ENCODE measurements at regions not wholly inside any gene's neighbourhood (a gene's known extent, or its start where the extent isn't known, plus 50 kb on each side); places are given as distances from the start of the nearest gene placed in this dataset.
"Not testable (repeated sequence)": the region's sequence is repeated elsewhere in the genome, so short reads cannot be mapped to it uniquely, and the experiment has no call there.

DNA sequence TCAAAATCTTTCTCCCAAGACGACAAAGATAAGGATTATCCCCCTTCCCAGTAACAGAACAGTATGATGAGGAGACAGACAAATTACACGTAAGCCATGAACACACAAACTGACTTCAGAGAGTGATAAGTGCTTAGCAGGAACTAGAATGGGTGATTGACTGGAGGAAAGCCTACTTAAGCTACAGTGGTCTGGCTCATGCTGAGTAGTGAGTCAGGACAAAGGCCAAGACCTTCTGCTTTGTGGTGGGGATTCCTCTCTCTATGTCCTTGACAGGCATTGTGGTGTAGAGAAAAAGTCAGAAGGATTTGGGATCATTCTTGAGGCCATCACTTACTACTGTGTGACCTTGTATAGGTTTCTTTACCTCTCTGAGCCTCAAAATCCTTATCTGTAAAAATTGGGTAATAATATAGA, 381.9 kb upstream of the CCL2 start:
- no peak for DNase-seq (ENCODE audit: low read depth)
- TF ChIP-seq, protein P1, sequence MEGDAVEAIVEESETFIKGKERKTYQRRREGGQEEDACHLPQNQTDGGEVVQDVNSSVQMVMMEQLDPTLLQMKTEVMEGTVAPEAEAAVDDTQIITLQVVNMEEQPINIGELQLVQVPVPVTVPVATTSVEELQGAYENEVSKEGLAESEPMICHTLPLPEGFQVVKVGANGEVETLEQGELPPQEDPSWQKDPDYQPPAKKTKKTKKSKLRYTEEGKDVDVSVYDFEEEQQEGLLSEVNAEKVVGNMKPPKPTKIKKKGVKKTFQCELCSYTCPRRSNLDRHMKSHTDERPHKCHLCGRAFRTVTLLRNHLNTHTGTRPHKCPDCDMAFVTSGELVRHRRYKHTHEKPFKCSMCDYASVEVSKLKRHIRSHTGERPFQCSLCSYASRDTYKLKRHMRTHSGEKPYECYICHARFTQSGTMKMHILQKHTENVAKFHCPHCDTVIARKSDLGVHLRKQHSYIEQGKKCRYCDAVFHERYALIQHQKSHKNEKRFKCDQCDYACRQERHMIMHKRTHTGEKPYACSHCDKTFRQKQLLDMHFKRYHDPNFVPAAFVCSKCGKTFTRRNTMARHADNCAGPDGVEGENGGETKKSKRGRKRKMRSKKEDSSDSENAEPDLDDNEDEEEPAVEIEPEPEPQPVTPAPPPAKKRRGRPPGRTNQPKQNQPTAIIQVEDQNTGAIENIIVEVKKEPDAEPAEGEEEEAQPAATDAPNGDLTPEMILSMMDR (IDR thresholded peaks at IDR 0.05; ENCODE audit: insufficient read depth, low read depth, low read length, missing control alignments), result no peak
- H3K4me3 ChIP-seq (ENCODE audit: low read depth, low read length), result no peak overlapping the region

DNA sequence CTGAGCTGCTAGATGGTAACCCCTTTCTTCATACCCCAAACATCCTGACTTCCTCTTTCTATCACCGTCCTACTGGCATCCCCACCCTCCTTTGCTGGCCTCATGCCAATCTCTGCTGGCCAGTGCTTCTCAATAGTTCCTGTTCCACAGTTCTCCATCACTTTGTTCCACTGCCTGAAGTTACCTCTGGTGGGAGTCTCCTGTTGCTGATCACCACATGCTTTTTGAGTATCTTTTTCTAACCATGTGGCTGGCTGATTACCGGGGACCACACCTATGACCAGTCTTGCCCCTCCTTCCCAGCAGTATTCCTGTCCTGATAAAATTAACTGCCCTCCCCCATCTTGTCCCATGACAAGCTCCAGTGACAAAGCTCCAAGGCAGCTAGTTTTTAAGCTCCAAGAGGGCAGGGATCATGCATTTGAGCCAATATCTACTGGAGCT, 380.4 kb upstream of the CCL2 start:
- H3K4me3 ChIP-seq (ENCODE audit: low read depth, low read length), result no peak overlapping the region
- DNase-seq (ENCODE audit: low read depth), result no peak
- TF ChIP-seq, protein P1 (IDR thresholded peaks at IDR 0.05; ENCODE audit: insufficient read depth, low read depth, low read length, missing control alignments), result no peak

DNA sequence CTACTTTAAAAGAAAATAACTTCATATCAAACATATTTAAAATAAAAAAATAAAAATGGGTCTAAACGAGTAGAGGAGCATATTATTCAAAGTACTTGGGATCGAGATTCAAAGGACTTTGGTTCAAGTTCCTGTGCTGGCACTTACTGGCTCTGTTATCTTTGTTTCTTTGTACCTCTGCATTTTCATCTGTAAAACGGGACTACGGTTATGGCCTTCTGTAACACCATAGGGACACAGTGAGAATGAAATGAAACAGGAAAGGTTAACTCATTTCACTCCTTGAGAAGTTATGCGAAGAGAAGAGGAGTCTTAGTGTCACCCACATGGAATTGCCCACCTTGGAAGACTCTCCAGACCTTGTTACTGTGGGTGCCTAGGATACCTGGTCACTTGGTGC, 379.1 kb upstream of the CCL2 start:
- TF ChIP-seq, protein P1 (IDR thresholded peaks at IDR 0.05; ENCODE audit: insufficient read depth, low read depth, low read length, missing control alignments), result no peak
- no peak for DNase-seq (ENCODE audit: low read depth)
- H3K4me3 ChIP-seq (ENCODE audit: low read depth, low read length), result no peak overlapping the region

DNA sequence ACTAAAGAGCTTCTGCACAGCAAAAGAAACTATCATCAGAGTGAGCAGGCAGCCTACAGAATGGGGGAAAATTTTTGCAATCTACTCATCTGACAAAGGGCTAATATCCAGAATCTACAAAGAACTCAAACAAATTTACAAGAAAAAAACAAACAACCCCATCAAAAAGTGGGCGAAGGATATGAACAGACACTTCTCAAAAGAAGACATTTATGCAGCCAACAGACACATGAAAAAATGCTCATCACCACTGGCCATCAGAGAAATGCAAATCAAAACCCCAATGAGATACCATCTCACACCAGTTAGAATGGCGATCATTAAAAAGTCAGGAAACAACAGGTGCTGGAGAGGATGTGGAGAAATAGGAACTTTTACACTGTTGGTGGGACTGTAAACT, 372.8 kb upstream of the CCL2 start:
- not testable (repeated sequence) for H3K4me3 ChIP-seq (ENCODE audit: low read depth, low read length)

DNA sequence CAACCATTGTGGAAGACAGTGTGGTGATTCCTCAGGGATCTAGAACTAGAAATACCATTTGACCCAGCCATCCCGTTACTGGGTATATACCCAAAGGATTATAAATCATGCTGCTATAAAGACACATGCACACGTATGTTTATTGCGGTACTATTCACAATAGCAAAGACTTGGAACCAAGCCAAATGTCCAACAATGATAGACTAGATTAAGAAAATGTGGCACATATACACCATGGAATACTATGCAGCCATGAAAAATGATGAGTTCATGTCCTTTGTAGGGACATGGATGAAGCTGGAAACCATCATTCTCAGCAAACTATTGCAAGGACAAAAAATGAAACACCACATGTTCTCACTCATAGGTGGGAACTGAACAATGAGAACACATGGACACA, 372.4 kb upstream of the CCL2 start:
- H3K4me3 ChIP-seq (ENCODE audit: low read depth, low read length); DNase-seq (ENCODE audit: low read depth): not testable (repeated sequence)

More for the DNA sequence above, 372.8 kb upstream of the CCL2 start:
- DNase-seq (ENCODE audit: low read depth), result not testable (repeated sequence)

DNA sequence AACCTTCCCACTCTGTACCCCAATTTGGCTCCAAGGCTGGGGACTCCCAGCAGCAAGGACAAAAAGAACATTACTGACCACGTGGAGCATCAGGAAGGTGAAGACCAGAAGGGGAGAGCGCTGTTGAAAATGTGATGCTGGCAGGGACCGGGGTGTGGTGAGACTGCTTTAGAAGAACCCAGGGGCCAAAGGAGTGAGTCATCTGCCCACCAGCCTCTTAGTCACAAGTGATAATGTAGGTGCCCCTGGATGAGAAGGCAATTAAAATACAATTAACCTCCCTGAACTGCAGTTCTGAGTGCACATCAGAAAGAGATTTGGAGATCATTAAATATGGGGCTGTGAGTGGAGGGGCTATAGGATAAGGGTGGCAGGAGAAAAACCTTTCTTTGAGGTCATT, 366.6 kb upstream of the CCL2 start:
- TF ChIP-seq, protein P1 (IDR thresholded peaks at IDR 0.05; ENCODE audit: insufficient read depth, low read depth, low read length, missing control alignments), result no peak

DNA sequence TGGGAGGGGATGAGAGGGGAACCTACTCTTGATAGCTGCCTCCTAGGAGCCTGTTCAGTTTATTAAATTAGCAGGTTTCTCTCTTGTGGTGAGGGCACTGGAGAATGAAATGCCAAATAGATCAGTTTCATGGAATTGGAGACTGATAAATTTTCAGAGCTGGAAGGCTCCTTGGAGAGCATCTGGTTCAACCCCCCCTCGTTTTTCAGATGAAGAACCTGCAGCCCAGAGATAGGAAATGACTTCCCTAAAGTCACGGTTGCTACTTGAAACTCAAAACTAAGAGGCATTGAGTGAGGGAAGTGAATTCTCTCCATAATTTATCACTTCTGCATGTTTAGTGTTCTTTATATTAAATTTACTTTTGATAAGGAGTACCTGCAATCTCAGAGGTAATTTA, 366.0 kb upstream of the CCL2 start:
- DNase-seq (ENCODE audit: low read depth), result no peak
- H3K4me3 ChIP-seq (ENCODE audit: low read depth, low read length), result no peak overlapping the region
- TF ChIP-seq, protein P1 (IDR thresholded peaks at IDR 0.05; ENCODE audit: insufficient read depth, low read depth, low read length, missing control alignments), result no peak

More for the DNA sequence above, 366.6 kb upstream of the CCL2 start:
- DNase-seq (ENCODE audit: low read depth), result no peak
- H3K4me3 ChIP-seq (ENCODE audit: low read depth, low read length), result no peak overlapping the region

DNA sequence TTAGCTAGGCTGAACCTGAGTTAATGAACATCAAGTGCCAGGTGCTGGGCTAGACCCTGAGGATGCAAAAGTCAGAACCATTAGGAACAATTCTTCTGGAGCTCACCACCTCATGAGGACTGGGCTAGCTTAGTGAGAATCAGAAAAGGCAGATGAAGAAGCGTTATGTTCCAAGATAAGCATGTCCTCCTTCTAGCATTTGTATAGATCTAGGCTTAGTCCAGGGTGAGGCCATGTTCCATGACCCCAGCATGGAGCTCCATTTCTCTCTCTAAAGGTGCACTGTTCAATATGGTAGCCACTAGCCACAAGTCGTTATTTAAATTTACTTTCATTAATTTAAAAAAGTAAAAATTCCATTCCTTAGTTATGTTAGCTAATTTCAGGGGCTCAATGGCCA, 365.3 kb upstream of the CCL2 start:
- no peak for DNase-seq (ENCODE audit: low read depth)
- no peak overlapping the region for H3K4me3 ChIP-seq (ENCODE audit: low read depth, low read length)
- TF ChIP-seq, protein P1 (IDR thresholded peaks at IDR 0.05; ENCODE audit: insufficient read depth, low read depth, low read length, missing control alignments), result no peak

Data from GM12865 (cell line).